ENCODE measurements at regions not wholly inside any gene's neighbourhood (a gene's known extent, or its start where the extent isn't known, plus 50 kb on each side); places are given as distances from the start of the nearest gene placed in this dataset.

GRCh38 chr17:36881323-36881722, 56.0 kb upstream of the LHX1 start:
- in situ Hi-C loops (cut with HindIII; ENCODE audit: low sequenced_read_pairs) = loop anchor here (10.0 kb wide), 2 partner anchors 53 to 173 kb away; partner anchors contain the start of gene LHX1

DNA sequence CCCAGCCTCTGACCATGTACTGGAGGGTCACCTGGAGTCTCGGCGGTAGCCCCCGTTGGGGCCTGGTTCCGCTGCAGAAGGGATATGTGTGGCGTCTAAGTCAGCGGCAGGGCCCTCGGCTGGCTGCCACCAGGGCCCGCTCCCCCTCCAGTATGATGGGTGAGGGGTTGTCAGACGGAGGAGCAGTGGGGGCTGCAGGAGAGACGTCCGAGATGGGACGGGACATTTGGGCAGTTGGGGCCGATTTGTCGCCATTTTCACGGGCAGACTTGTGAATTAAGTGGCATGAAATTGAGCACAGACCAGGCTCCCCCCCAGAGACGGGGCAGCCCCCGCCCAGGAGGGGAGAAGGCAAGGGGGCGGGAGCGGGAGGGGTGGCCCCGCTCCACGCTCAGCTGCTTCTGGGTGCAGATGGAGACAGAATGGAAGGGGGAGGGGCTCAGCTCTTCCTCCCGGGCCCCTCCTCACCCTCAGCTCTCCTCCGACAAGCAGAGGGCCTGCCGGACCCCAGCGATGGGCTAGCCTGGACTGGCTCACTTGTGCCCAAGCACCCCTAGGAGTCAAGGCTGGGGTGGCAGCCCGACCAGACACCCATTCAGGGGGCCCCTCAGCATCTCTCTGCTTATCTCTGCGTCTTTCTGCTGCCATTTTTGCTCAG, 52.7 kb upstream of the LHX1 start:
- in situ Hi-C loops (cut with HindIII; ENCODE audit: low sequenced_read_pairs) = loop anchor here (5.0 to 10.0 kb wide), 4 partner anchors 50 to 237 kb away; partner anchors contain the start of gene LHX1

- in situ Hi-C loops (cut with HindIII; ENCODE audit: low sequenced_read_pairs) = loop anchor here (5.0 to 10.0 kb wide), 4 partner anchors 50 to 238 kb away; partner anchors contain the start of gene LHX1
These were observed 52.0 kb upstream of the LHX1 start for GRCh38 chr17:36885153-36885735.

- in situ Hi-C loops (cut with HindIII; ENCODE audit: low sequenced_read_pairs) = loop anchor here (5.0 to 10.0 kb wide), 4 partner anchors 49 to 239 kb away; partner anchors contain the start of gene LHX1
These were observed 51.4 kb upstream of the LHX1 start for GRCh38 chr17:36885771-36886377.
